H1 (cell line): ENCODE measurements at regions not wholly inside any gene's neighbourhood (a gene's known extent, or its start where the extent isn't known, plus 50 kb on each side); places are given as distances from the start of the nearest gene placed in this dataset.

ENCODE experiments used
- CREB1 ChIP-seq: IDR thresholded peaks from 2 replicates; pipeline ENCODE4 v1.6.1; 2012; ENCODE audit warnings: inconsistent platforms
- EZH2 ChIP-seq: fragments of 200-600 bp; sonication (generic); IDR thresholded peaks from 2 replicates; pipeline ENCODE4 v1.7.1; 2012; ENCODE audit warnings: low read depth, mild to moderate bottlenecking, moderate library complexity, low read length, inconsistent platforms; ENCODE audit not compliant: severe bottlenecking
- KDM4A ChIP-seq: IDR thresholded peaks from one replicate; pipeline ENCODE4 v1.7.1; 2012; ENCODE audit warnings: low read depth, mild to moderate bottlenecking, moderate library complexity, low read length, inconsistent platforms; ENCODE audit not compliant: severe bottlenecking
- NANOG ChIP-seq: IDR thresholded peaks from 2 replicates; pipeline ENCODE4 v1.6.1; 2011; ENCODE audit warnings: low read length, low read depth, mild to moderate bottlenecking, inconsistent platforms; ENCODE audit not compliant: insufficient read depth, poor library complexity, severe bottlenecking
- YY1 ChIP-seq: IDR thresholded peaks from 2 replicates; pipeline ENCODE4 v1.6.1; 2011; ENCODE audit warnings: low read depth, mild to moderate bottlenecking, low read length

DNA sequence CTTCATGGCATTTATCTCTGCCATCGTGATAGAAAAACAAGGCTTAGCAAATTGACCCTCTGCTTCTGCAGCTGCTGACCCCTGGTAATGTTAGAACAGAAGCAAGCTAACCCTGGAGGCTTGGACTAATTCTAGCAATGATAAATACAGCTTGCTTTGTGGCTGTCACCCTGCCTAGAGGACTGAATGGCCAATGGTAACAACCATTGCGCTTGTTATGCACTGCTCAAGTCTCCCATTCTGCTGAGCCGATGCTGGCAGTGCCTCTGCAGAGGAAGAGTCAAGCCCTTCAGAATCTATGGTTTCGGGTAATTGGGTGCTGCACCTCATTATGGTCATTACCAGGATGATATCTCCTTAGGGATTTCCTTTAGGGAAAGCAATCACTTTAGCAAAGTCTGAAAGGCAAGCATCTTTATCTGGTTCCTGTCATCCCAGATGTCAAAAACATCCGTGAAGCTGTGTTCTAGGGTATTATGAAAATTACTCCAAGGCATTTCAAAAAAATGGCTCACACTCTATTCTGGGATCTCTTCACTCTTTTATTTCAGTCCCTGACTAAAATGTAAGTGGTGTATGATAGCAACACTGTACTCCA is 186.8 kb upstream of the DLGAP1 start (continued):
- no peak for TF ChIP-seq YY1
- no peak for TF ChIP-seq CREB1
- no peak for TF ChIP-seq KDM4A
- no peak for TF ChIP-seq EZH2
- TF ChIP-seq NANOG, result no peak
